Putamen (tissue), 1 donor: ENCODE measurements at regions not wholly inside any gene's neighbourhood (a gene's known extent, or its start where the extent isn't known, plus 50 kb on each side); places are given as distances from the start of the nearest gene placed in this dataset.
"Not testable (repeated sequence)": the region's sequence is repeated elsewhere in the genome, so short reads cannot be mapped to it uniquely, and the experiment has no call there.

Experiments used
- DNase-seq: peaks from one replicate; pipeline ENCODE4 v3.0.0-alpha.2; 2016; ENCODE audit warnings: low spot score

GRCh38 chr12:125996443-125996842, 931.2 kb downstream of the AACS start:
- DNase-seq: no peak

- peak; percentile 11 for DNase-seq
Observed at GRCh38 chr12:125999628-126000027, 934.4 kb downstream of the AACS start.

GRCh38 chr12:126019385-126019784, 954.1 kb downstream of the AACS start:
- DNase-seq: no peak

DNA sequence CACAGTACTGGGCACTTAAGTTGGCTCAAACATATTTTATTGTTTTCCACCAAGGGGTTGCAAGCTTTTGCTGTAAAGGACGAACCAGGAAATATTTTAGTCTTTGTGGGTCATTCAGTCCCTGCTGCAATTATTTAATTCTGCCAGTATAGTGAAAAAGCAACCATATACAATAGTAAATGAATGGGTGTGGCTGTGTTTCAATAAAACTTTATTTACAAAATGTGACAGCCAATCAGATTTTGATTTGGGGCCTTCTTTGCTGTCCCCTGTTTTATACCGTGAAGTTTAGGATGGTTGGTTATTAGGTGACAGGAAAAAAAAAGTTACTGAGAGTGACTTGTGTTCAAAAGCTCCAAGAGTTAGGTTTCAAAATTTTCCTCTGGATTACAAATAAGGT, 956.4 kb downstream of the AACS start:
- DNase-seq: no peak

GRCh38 chr12:126027825-126028224, 962.6 kb downstream of the AACS start:
- DNase-seq: no peak

DNA sequence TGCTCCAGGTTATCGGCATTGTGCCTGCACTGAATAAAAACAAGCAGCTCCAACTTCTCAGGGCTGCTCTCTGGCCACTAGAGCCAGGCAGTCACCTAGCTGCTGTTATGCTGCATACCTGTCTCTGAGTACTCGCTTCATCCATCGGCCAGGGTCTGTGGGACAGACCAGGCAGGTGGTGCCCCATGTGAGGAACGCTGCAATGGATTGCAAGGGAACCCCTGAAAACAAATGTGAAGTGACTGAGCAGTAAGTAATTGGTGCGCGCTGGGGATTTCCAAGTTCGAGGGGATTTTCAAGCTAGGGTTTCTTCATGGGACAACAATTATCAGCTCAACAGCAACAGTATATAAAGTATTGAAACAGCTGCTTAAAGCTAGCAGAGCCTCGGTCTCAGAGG, 965.3 kb downstream of the AACS start:
- no peak for DNase-seq

GRCh38 chr12:126033751-126034150, 968.5 kb downstream of the AACS start:
- no peak for DNase-seq

- DNase-seq: no peak
Observed at GRCh38 chr12:126036348-126036747, 971.1 kb downstream of the AACS start.

- DNase-seq: no peak
Observed at GRCh38 chr12:126038434-126038833, 973.2 kb downstream of the AACS start.

- DNase-seq: no peak
Observed at GRCh38 chr12:126040307-126040706, 975.1 kb downstream of the AACS start.

GRCh38 chr12:126042286-126042685, 977.1 kb downstream of the AACS start:
- DNase-seq: no peak

DNA sequence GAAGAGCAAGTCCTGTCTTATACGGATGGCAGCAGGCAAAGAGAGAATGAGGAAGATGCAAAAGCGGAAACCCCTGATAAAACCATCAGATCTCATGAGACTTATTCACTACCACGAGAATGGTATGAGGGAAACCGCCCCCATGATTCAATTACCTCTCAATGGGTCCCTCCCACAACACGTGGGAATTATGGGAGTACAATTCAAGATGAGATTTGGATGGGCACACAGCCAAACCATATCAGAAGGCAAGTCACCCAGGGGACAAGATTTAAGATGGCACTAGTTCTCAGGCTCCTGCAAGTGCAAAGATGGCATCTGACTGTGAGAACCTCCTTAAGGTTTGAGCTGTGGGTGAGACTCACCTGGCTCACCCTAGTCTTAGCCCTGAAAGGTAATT, 984.3 kb downstream of the AACS start:
- not testable (repeated sequence) for DNase-seq

DNA sequence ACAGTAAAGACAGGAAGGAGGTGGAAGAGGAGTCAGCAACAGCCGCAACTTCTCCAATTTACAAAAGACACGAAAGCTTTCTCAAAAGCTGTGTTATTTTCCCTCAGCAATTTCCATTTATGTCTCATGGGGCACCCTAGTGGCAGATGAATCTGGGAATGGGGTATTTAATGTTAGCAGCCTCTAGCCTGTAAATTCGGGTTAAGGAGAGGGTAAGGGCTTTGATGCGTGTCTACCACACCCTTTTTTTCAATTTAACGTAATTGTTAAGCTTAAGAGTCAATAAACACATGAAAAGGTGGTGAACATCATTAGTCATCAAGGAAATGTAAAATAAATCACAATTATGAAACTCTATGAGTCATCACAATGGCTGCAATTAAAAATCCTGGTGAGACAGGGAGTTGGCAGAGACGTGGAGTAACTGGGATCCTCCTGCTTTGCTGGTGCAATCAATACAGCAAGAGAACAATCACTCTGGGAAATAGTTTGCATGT, 986.4 kb downstream of the AACS start:
- no peak for DNase-seq

DNA sequence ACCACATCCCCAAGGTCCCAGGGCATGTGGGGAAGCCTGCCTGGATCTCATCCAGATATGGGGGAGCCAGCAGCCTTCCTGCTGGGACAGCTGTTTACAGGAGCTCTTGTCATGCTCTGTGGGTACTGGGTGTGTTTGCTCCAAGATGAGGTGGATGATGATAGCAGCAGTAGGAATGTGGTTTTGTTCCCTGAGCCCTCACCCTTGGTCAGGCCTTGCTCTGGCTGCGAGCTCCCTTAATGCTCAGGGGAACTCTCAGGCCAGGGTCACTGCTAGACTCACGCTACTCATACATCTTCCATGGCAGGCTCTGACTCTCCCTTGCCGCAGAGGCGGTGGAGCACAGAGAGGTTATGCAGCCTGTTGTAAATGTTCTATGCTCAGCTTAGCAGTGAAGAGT, 990.3 kb downstream of the AACS start:
- no peak for DNase-seq

DNA sequence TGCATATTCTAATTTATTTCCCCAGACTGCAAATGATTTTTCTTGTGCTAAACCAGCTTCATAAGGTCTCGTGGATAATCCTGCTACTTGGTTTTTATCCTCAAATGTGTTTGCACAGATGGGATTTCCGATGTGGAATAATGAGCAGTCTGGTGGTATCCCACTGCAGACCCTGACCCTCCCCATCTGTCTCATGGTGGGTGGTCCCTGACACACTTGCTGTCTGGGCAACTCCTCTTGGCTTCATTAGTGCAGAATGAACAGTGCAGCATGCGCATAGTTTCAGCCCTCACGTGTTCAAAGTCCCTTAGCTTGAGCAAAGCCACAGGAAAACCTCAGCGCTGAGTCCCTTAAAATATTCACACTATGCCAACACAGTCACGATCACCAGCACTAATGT, 996.5 kb downstream of the AACS start:
- DNase-seq: no peak

GRCh38 chr12:126064028-126064427, 998.8 kb downstream of the AACS start:
- no peak for DNase-seq

DNA sequence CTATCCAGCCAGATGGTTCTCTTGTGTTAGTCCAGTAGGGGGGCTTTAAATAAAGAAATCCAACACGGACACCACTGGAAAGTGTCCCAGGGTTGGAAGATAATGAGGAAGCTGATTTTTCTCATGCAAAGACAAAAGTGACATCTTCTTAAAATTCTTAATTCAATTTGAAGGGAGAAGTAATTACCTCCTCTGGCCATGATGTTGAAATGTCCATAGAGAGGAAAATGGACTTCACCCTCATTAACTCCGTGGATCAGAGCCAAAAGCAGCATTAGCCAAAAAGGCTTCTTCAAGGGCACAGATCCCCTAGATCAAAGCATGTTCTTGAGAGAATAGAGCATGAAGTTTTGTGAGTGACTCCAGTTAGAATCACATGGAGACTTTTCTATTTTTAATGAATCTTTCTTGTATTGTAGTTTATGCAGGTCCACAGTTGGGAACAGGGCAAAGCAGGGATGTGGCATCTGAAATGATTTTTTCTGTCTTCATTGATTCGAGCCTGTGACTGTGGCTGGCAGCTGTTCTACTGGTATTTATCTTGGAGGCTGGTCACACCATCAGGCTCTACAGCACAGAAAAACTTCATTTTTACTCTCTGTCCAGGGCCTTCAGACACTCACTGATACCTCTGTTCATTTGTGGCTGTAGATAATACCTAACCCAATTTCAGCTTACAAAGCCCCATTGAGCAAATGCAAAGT, 1002.5 kb downstream of the AACS start:
- no peak for DNase-seq

GRCh38 chr12:126069549-126070165, 1004.4 kb downstream of the AACS start:
- no peak for DNase-seq

DNA sequence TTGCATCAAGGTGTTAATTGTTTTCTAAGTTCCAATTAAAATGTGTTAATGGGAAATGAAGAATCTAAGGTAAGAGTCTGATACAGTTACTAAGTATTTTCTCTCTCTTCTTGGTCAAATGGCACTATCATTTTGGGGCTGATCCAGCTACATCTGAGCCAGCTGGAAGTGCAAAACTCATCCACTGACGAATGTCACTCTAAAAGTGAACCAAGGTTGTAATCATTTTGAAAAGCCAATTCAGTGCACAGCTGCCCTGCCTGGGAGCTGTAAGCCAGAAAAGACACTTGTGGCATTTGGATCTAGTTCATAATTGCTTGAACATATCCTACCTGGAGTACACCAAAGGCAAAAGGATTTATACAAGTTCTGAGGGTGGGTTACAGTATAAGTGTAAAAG, 1011.3 kb downstream of the AACS start:
- DNase-seq: no peak

DNA sequence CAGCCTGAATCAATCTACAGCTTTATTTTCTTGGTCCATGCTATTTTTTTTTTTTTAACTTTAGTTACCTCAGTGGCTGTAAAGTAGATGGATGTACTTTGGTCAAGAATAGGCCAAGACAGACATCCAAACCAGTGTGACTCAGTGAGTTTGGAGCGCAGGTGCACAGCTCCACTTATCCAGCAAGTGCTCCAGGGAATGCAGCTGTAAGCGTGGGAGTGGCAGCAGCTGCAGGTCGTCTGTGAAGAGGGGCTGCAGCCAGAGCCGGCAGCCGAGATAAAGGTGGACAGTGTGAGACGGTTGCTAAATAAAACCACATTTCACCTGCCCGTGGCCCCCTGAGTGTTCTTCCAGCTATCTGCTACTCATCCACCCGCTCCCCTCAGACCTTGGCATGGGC, 1018.7 kb downstream of the AACS start:
- no peak for DNase-seq

GRCh38 chr12:126084480-126084879, 1019.2 kb downstream of the AACS start:
- no peak for DNase-seq

DNA sequence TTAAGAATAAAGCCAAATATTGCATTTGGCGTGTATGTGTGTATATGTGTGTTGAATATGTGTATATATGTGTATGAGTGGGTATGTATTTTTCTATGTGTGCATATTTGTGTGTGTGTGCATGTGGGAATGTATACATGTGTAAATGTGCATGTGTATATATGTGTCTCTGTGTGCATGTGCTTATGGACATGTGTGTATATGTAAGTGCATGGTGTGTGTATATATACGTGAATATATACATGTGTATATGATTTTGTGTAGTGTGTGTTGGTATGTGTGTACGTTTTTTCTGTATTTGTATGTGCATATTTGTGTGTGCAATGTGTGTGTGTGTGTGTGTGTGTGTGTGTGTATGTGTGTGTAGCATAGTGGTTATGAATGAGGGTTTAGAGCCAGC, 1021.0 kb downstream of the AACS start:
- no peak for DNase-seq

DNA sequence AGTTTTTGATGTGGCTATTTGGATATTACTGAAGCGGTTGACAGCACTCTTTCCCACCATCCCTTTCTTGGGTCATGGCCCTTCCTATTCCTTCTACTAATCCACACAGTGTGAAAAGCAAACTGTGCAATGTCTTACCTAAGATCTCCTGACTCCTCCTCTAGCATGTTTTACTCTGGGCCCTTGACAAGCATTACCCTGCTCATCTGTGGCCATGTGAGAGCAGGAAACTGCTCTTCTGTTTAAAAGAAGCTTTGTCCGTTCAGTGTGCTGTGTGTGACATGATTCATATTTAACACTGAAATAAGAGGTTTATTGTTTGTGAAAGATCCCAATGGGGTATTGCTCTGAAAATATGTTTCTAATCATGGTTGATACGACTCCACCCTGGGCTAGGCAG, 1022.5 kb downstream of the AACS start:
- DNase-seq: no peak

DNA sequence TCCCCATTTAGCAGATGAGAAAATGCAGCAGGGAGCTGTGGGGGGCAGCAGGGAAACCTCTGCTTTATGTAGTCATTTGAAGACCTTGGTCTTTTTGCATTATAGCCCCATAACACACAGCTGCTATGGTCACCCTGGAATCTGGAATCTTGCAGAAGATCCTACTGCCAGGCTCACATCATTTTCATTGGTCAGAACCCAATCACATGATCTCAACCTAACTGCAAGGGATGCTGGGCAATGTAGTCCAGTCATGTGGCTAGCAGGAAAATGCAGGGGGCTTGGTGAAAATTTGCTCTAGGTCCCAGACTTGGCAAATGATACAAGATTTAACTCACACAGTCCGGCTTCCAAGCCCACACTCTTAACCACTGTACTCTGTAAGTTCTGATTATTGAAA, 1028.7 kb downstream of the AACS start:
- no peak for DNase-seq
